Esophagus squamous epithelium (tissue), 4 donors: ENCODE measurements at regions not wholly inside any gene's neighbourhood (a gene's known extent, or its start where the extent isn't known, plus 50 kb on each side); places are given as distances from the start of the nearest gene placed in this dataset.

ENCODE experiments used
- POLR2A ChIP-seq, 4 donors: fragments of 450-650 bp; IDR thresholded peaks; one replicate each; pipeline ENCODE4 v1.6.1; 2017; ENCODE audit warnings: antibody characterized with exemption in 4 of 4, mild to moderate bottlenecking in 4 of 4, moderate library complexity in 3 of 4
- TF ChIP-seq, protein P1 (sequence below), 6 experiments: fragments of 450-650 bp in 4 of 6; fragments of 200-600 bp in 2 of 6; sonication (generic) in 2 of 6; IDR thresholded peaks; one replicate each; pipeline ENCODE4 v1.5.1; 2016 to 2019; ENCODE audit warnings: antibody characterized with exemption in 6 of 6, mild to moderate bottlenecking in 4 of 6, moderate library complexity in 4 of 6

DNA sequence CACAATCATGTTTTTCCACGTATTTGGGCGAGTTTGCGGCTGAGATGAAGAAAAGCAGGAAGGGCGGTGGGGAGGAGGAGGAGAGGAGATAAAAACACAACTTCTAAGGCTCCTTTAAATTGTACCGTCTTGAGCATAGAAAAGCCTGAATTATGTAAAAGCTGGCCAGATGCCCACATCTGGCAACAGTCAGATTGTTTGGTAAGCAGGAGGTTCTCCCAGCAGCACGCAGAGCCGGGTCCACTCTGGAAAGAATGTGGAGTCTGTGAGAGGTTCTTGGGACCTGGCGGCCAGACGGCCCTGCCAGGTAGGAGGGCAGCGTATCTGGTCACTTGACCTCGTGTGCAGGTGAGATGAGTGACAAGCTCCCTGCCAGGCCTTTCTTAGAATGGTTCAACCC, 215.3 kb upstream of the APCDD1 start:
- TF ChIP-seq POLR2A (IDR thresholded peaks at IDR 0.05): no peak
- TF ChIP-seq, protein P1, sequence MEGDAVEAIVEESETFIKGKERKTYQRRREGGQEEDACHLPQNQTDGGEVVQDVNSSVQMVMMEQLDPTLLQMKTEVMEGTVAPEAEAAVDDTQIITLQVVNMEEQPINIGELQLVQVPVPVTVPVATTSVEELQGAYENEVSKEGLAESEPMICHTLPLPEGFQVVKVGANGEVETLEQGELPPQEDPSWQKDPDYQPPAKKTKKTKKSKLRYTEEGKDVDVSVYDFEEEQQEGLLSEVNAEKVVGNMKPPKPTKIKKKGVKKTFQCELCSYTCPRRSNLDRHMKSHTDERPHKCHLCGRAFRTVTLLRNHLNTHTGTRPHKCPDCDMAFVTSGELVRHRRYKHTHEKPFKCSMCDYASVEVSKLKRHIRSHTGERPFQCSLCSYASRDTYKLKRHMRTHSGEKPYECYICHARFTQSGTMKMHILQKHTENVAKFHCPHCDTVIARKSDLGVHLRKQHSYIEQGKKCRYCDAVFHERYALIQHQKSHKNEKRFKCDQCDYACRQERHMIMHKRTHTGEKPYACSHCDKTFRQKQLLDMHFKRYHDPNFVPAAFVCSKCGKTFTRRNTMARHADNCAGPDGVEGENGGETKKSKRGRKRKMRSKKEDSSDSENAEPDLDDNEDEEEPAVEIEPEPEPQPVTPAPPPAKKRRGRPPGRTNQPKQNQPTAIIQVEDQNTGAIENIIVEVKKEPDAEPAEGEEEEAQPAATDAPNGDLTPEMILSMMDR (IDR thresholded peaks at IDR 0.05): no peak
